GM12878 (cell line): ENCODE measurements at regions not wholly inside any gene's neighbourhood (a gene's known extent, or its start where the extent isn't known, plus 50 kb on each side); places are given as distances from the start of the nearest gene placed in this dataset.
A peak's percentile ranks its signal among the peaks of the same experiment; 100 is the strongest.

Experiments
- ATAC-seq: fragments of 200-7000 bp; cut with Tn5 transposase; 3 replicates; pipeline ENCODE4 v1.9.1; 2020; ENCODE audit warnings: mild to moderate bottlenecking, moderate library complexity
- BruUV-seq: library from RNA; stranded (reverse); fragments of 400-500 nt; replicated peaks from 2 replicates; lab custom pipeline; 2021; lab: Mats Ljungman, UMichigan
- CTCF ChIA-PET: fragments of 300-600 bp; sonication (Branson Sonifier 250); formaldehyde crosslinking; extraction: SDS; loops from one replicate; lab custom pipeline; 2021; ENCODE audit warnings: inconsistent platforms; lab: Yijun Ruan, JAX
- POLR2A ChIA-PET: fragments of 350-600 bp; formaldehyde crosslinking; extraction: SDS; loops from one replicate; lab custom pipeline; 2021; ENCODE audit warnings: inconsistent platforms; lab: Charles Lee
- RAD21 ChIA-PET: fragments of 300-600 bp; sonication (Branson Sonifier 250); formaldehyde crosslinking; loops from one replicate; lab custom pipeline; 2023; ENCODE audit warnings: antibody characterized with exemption; ENCODE audit not compliant: unreplicated experiment; lab: Charles Lee
- SMC1A ChIA-PET: fragments of 300-600 bp; sonication (Branson Sonifier 250); formaldehyde crosslinking; loops from one replicate; lab custom pipeline; 2023; ENCODE audit not compliant: unreplicated experiment, uncharacterized antibody; lab: Charles Lee
- DNase-seq: peaks from one replicate; pipeline ENCODE4 v3.0.0-alpha.2; 2011; ENCODE audit warnings: low read depth, low spot score
- FAIRE-seq: peaks from 3 replicates; lab custom pipeline; 2011; peaks lifted over from hg19 to GRCh38; lab: Jason Lieb, UNC
- H2AFZ ChIP-seq: 2 replicates; pipeline ENCODE4 v1.6.0; 2011; ENCODE audit warnings: low read depth, low read length, control low read depth; ENCODE audit not compliant: control insufficient read depth
- H3K27ac ChIP-seq: 2 replicates; pipeline ENCODE4 v1.5.1; 2011; ENCODE audit warnings: control low read depth; ENCODE audit not compliant: control insufficient read depth, insufficient read depth
- H3K27me3 ChIP-seq, 2 experiments: replicated peaks in 1 of 2; 2 replicates each; pipeline versions ENCODE4 v1.6.0 to v1.6.1; 2011; ENCODE audit warnings: low read length in 1 of 2; ENCODE audit not compliant: control insufficient read depth in 2 of 2, insufficient read depth in 2 of 2
- H3K36me3 ChIP-seq, 2 experiments: 2 replicates each; pipeline ENCODE4 v1.5.1; 2011; ENCODE audit warnings: low read length in 1 of 2; ENCODE audit not compliant: control insufficient read depth in 2 of 2, insufficient read depth in 2 of 2
- H3K4me1 ChIP-seq: 2 replicates; pipeline ENCODE4 v1.6.1; 2011; ENCODE audit warnings: mild to moderate bottlenecking, low read length, moderate library complexity, mixed read lengths; ENCODE audit not compliant: control insufficient read depth, insufficient read depth
- H3K4me2 ChIP-seq: 2 replicates; pipeline ENCODE4 v1.6.0; 2011; ENCODE audit warnings: control low read depth; ENCODE audit not compliant: control insufficient read depth, insufficient read depth
- H3K4me3 ChIP-seq: fragments of 200-600 bp; sonication (generic); 2 replicates; pipeline ENCODE4 v1.5.1; 2016
- H3K79me2 ChIP-seq: 2 replicates; pipeline ENCODE4 v1.6.0; 2011; ENCODE audit warnings: low read length; ENCODE audit not compliant: control insufficient read depth, insufficient read depth
- H3K9ac ChIP-seq: 2 replicates; pipeline ENCODE4 v1.8.0; 2011; ENCODE audit warnings: low read length, control low read depth, mixed read lengths; ENCODE audit not compliant: control insufficient read depth, insufficient read depth
- H3K9me3 ChIP-seq: replicated peaks from 3 replicates; pipeline ENCODE4 v1.5.1; 2011; ENCODE audit warnings: mild to moderate bottlenecking, low read length; ENCODE audit not compliant: control insufficient read depth, insufficient read depth
- H4K20me1 ChIP-seq: 2 replicates; pipeline ENCODE4 v1.6.0; 2011; ENCODE audit not compliant: control insufficient read depth, insufficient read depth
- ATF7 ChIP-seq: fragments of 450-650 bp; IDR thresholded peaks from 2 replicates; pipeline ENCODE4 v1.6.1; 2016; ENCODE audit warnings: low read depth, mild to moderate bottlenecking
- POLR2A ChIP-seq: IDR thresholded peaks from 2 replicates; pipeline ENCODE4 v1.6.1; 2011; ENCODE audit warnings: low read depth, mild to moderate bottlenecking, low read length
- RAD51 ChIP-seq: fragments of 450-650 bp; IDR thresholded peaks from 2 replicates; pipeline ENCODE4 v1.6.1; 2016; ENCODE audit warnings: moderate library complexity, mild to moderate bottlenecking, inconsistent platforms
- REST ChIP-seq: IDR thresholded peaks from 2 replicates; pipeline ENCODE4 v1.6.1; 2012; ENCODE audit warnings: mild to moderate bottlenecking, low read depth, low read length
- SMAD5 ChIP-seq: IDR thresholded peaks from 2 replicates; pipeline ENCODE4 v1.6.1; 2016; ENCODE audit warnings: antibody characterized with exemption, low read depth
- ZNF592 ChIP-seq: fragments of 450-650 bp; IDR thresholded peaks from 2 replicates; pipeline ENCODE4 v1.6.1; 2017; ENCODE audit warnings: mild to moderate bottlenecking, moderate library complexity
- WGBS: methylation state at CpG from one replicate; pipeline ENCODE4 v1.1.6; 2016; ENCODE audit warnings: low lambda C conversion rate; ENCODE audit not compliant: insufficient replicate concordance, insufficient coverage; ENCODE audit errors: missing lambda C conversion rate; 5-methylcytosine and 5-hydroxymethylcytosine counted together
- in situ Hi-C: fragments of 300-500 bp; cut with MboI; formaldehyde crosslinking; loops from 9 replicates; pipeline ENCODE4 v1.14.3; 2018; ENCODE audit warnings: mixed read lengths
- intact Hi-C: fragments of 100-400 bp; cut with micrococcal nuclease; formaldehyde crosslinking; loops from one replicate; pipeline ENCODE4 v1.14.2; 2022; ENCODE audit not compliant: unreplicated experiment

- H4K20me1 ChIP-seq: no peaks in the 10 kb centered on the region; the same call in 1 of the 2 replicates
- SMC1A ChIA-PET: no interaction called here
- no peak overlapping the region for H2AFZ ChIP-seq
- FAIRE-seq: no peak
- CTCF ChIA-PET: no interaction called here
- WGBS: 0% methylated on average over 2 of the region's 2 CpGs
- H3K4me2 ChIP-seq: no peak overlapping the region
- no peak overlapping the region for H3K4me3 ChIP-seq
- no peaks in the 10 kb centered on the region for H3K9me3 ChIP-seq
- H3K79me2 ChIP-seq: no peaks in the 10 kb centered on the region
- intact Hi-C loops: no loop called here
- H3K9ac ChIP-seq: no peak overlapping the region
- POLR2A ChIA-PET: no interaction called here
- no peak for DNase-seq
- H3K4me1 ChIP-seq: no peaks in the 10 kb centered on the region
- TF ChIP-seq REST (peak; percentile 75), SMAD5 (no peak), ATF7 (no peak), POLR2A (no peak), RAD51 (no peak), ZNF592 (no peak)
- in situ Hi-C loops: no loop called here
- no peak overlapping the region for H3K27ac ChIP-seq
- no peak for ATAC-seq
- H3K27me3 ChIP-seq: no peaks in the 10 kb centered on the region
- RAD21 ChIA-PET: no interaction called here
- no TSS peak for BruUV-seq
- no peaks in the 10 kb centered on the region for H3K36me3 ChIP-seq
Measured at GRCh38 chr16:55418586-55418985, 60.4 kb upstream of the MMP2 start.
